Right cardiac atrium (tissue), 5 donors: ENCODE measurements at regions not wholly inside any gene's neighbourhood (a gene's known extent, or its start where the extent isn't known, plus 50 kb on each side); places are given as distances from the start of the nearest gene placed in this dataset.
A peak's percentile ranks its signal among the peaks of the same experiment; 100 is the strongest.

Source experiments
- ATAC-seq, 2 donors: fragments of 200-7000 bp; cut with Tn5 transposase; one replicate each; pipeline versions ENCODE4 v1.8.0 to v1.9.1; 2020; ENCODE audit warnings: moderate library complexity in 2 of 2, mild to moderate bottlenecking in 1 of 2
- DNase-seq, 3 donors: peaks; one replicate each; pipeline ENCODE4 v3.0.0-alpha.2; 2020
- H3K27ac ChIP-seq: one replicate; pipeline ENCODE4 v1.5.1; 2013; ENCODE audit warnings: mild to moderate bottlenecking, low read length, control low read depth, moderate library complexity
- H3K27me3 ChIP-seq: one replicate; pipeline ENCODE4 v1.6.1; 2013; ENCODE audit not compliant: control insufficient read depth, insufficient read depth
- H3K4me1 ChIP-seq: one replicate; pipeline ENCODE4 v1.6.1; 2013; ENCODE audit warnings: low read length; ENCODE audit not compliant: control insufficient read depth, insufficient read depth
- H3K4me3 ChIP-seq: one replicate; pipeline ENCODE4 v1.5.1; 2013; ENCODE audit warnings: low read length, control low read depth
- H3K9me3 ChIP-seq: one replicate; pipeline ENCODE4 v1.6.1; 2013; ENCODE audit warnings: low read length; ENCODE audit not compliant: control insufficient read depth
- WGBS: extraction: QIAGEN DNeasy Blood & Tissue Kit; methylation state at CpG from one replicate; pipeline ENCODE4 v1.1.7; 2013; 5-methylcytosine and 5-hydroxymethylcytosine counted together
- intact Hi-C, 4 donors: fragments of 100-400 bp; cut with DNase I; formaldehyde crosslinking; loops; one replicate each; pipeline versions ENCODE4 v1.11.0 to v1.14.0; 2022 to 2023
- donor health status: healthy with polysubstance abuse.
- donor health status: DM: no; HTN: yes; CAD: no.
- donor health status: DM: no; HTN: no; CAD: no.
- donor health status: DM: no; HTN: yes; CAD: no; lungs with severe emphysema.
- donor health status: DM: yes; HTN: yes; CAD: no.

GRCh38 chr2:187167491-187167890, 280.6 kb downstream of the CALCRL start:
- intact Hi-C loops, result no loop called here
- Histone ChIP-seq H3K9me3 (no peaks in the 10 kb centered on the region), H3K4me1 (no peaks in the 10 kb centered on the region), H3K4me3 (no peak overlapping the region), H3K27ac (no peak overlapping the region), H3K27me3 (no peaks in the 10 kb centered on the region)
- DNase-seq (no peak), ATAC-seq (no peak)
- 95% methylated on average over 4 of the region's 4 CpGs for WGBS

GRCh38 chr2:187165936-187166610, 282.0 kb downstream of the CALCRL start:
- intact Hi-C loops, result no loop called here

GRCh38 chr2:187158452-187158851, 289.6 kb downstream of the CALCRL start:
- Histone ChIP-seq H3K9me3 (no peaks in the 10 kb centered on the region), H3K27ac (no peak overlapping the region), H3K4me3 (no peak overlapping the region), H3K27me3 (no peaks in the 10 kb centered on the region), H3K4me1 (no peaks in the 10 kb centered on the region)
- no peak for DNase-seq
- peak in 1 of 2 donors; percentile 61 for ATAC-seq
- 60% methylated on average over 3 of the region's 3 CpGs for WGBS
- intact Hi-C loops, result no loop called here

More at GRCh38 chr2:187165936-187166610, 282.0 kb downstream of the CALCRL start:
- DNase-seq, result no peak
- Histone ChIP-seq H3K4me3 (no peak overlapping the region), H3K27ac (no peak overlapping the region), H3K9me3 (no peaks in the 10 kb centered on the region), H3K4me1 (no peaks in the 10 kb centered on the region), H3K27me3 (no peaks in the 10 kb centered on the region)
- 63% methylated on average over 1 of the region's 1 CpG for WGBS
- ATAC-seq, result no peak

- Histone ChIP-seq H3K4me3 (no peak overlapping the region), H3K27me3 (no peaks in the 10 kb centered on the region), H3K4me1 (no peaks in the 10 kb centered on the region), H3K27ac (no peak overlapping the region), H3K9me3 (no peaks in the 10 kb centered on the region)
- 97% methylated on average over 2 of the region's 2 CpGs for WGBS
- intact Hi-C loops, result no loop called here
- ATAC-seq, result no peak
- DNase-seq, result no peak
Measured at GRCh38 chr2:187157046-187157445, 291.0 kb downstream of the CALCRL start.

GRCh38 chr2:187155476-187155875, 292.6 kb downstream of the CALCRL start:
- no peaks in the 10 kb centered on the region for H3K9me3 ChIP-seq
- intact Hi-C loops, result no loop called here
- no peak for DNase-seq
- H3K27ac ChIP-seq, result no peak overlapping the region
- ATAC-seq, result no peak
- no peaks in the 10 kb centered on the region for H3K4me1 ChIP-seq
- no peak overlapping the region for H3K4me3 ChIP-seq
- WGBS, result 79% methylated on average over 1 of the region's 1 CpG
- H3K27me3 ChIP-seq, result no peaks in the 10 kb centered on the region

- 54% methylated on average over 3 of the region's 3 CpGs for WGBS
- ATAC-seq, result no peak
- no peak for DNase-seq
- no peaks in the 10 kb centered on the region for H3K4me1 ChIP-seq
- no peaks in the 10 kb centered on the region for H3K27me3 ChIP-seq
- intact Hi-C loops, result no loop called here
- H3K27ac ChIP-seq, result no peak overlapping the region
- H3K9me3 ChIP-seq, result no peaks in the 10 kb centered on the region
- H3K4me3 ChIP-seq, result no peak overlapping the region
Measured at GRCh38 chr2:187150670-187151069, 297.4 kb downstream of the CALCRL start.

- intact Hi-C loops, result no loop called here
- 70% methylated on average over 2 of the region's 2 CpGs for WGBS
- H3K4me3 ChIP-seq, result no peak overlapping the region
Measured at GRCh38 chr2:187148059-187148714, 299.2 kb upstream of the ZSWIM2 start.

GRCh38 chr2:187143537-187143936, 294.6 kb upstream of the ZSWIM2 start:
- Histone ChIP-seq H3K9me3 (no peaks in the 10 kb centered on the region), H3K27ac (no peak overlapping the region), H3K4me3 (no peak overlapping the region), H3K4me1 (no peaks in the 10 kb centered on the region), H3K27me3 (no peaks in the 10 kb centered on the region)
- 88% methylated on average over 3 of the region's 3 CpGs for WGBS
- DNase-seq (no peak), ATAC-seq (no peak)
- intact Hi-C loops, result no loop called here

More at GRCh38 chr2:187148059-187148714, 299.2 kb upstream of the ZSWIM2 start:
- no peaks in the 10 kb centered on the region for H3K27me3 ChIP-seq
- H3K9me3 ChIP-seq, result no peaks in the 10 kb centered on the region
- no peaks in the 10 kb centered on the region for H3K4me1 ChIP-seq
- no peak overlapping the region for H3K27ac ChIP-seq
- ATAC-seq (no peak), DNase-seq (no peak)

DNA sequence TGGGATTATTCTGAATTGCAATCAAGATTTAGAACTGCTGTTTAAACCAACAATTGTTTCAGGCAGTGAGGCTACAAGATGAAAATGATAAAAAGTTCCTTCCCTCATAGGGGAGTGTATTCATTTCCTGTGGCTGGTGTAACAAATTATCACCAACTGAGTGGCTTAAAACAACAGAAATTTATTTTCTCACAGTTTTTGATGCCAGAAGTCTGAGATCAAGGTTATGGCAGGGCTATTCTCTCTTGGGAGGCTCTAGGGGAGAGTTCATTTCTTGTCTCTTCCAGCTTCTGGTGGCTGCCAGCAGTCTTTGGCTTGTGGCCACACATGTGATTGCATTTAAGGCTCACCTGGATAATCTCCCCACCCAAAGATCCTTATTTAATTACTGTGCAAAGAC, 290.5 kb upstream of the ZSWIM2 start:
- no peaks in the 10 kb centered on the region for H3K4me1 ChIP-seq
- ATAC-seq, result peak; percentile 55 to 71
- no peaks in the 10 kb centered on the region for H3K9me3 ChIP-seq
- intact Hi-C loops, result loop anchor here in 1 of 4 donors (10.0 kb wide), 1 partner anchor 305 kb away; the partner anchor contains the start of gene CALCRL
- no peaks in the 10 kb centered on the region for H3K27me3 ChIP-seq
- no peak overlapping the region for H3K4me3 ChIP-seq
- H3K27ac ChIP-seq, result no peak overlapping the region
- peak; percentile 23 to 43 (median 41) for DNase-seq

DNA sequence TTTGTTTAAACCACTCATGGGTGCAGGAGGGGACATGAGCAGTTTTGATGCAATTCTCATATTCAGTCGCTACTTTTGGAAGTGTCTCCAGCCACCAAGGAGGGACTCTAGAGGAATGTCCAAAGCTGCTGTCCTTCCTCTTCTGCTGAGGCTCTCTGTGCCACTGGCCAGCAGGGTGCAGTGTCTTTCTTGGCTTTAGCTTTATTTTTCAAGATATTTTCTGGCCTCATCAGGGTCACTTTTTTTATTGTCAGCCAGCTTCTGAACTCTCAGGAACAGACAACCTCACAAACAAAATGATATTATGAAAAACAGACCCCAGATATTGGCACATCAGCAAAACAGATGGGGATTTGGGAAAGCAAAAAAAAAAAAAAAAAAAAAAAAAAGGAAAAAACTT, 289.3 kb upstream of the ZSWIM2 start:
- Histone ChIP-seq H3K9me3 (no peaks in the 10 kb centered on the region), H3K27ac (no peak overlapping the region), H3K4me3 (no peak overlapping the region), H3K4me1 (no peaks in the 10 kb centered on the region), H3K27me3 (no peaks in the 10 kb centered on the region)
- intact Hi-C loops, result loop anchor here in 1 of 4 donors (10.0 kb wide), 1 partner anchor 307 kb away; the partner anchor contains the start of gene CALCRL
- 24% methylated on average over 1 of the region's 1 CpG for WGBS
- ATAC-seq, result peak; percentile 73 to 86
- DNase-seq, result peak; percentile 42 to 80 (median 60)

DNA sequence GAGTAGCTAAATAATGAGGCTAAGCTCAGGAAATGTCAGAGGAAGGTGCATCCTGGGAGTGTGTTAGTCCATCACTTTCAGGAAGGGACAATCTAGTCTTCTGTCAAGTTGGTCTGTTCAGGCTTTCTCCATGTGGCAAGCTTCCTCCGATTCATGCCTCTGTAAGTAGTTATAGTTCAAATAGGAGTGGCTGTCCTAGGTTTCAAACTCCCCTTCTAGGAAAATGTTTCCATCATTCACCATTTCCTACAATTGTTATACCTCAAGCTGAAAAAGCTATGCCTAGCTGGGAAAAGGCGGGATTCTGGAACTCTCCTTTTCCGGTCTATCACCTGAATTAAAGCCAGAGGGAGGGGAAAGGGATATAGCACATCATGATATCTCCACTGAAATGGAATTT, 287.7 kb upstream of the ZSWIM2 start:
- WGBS, result 66% methylated on average over 3 of the region's 3 CpGs
- DNase-seq, result no peak

More for the DNA sequence above, 287.7 kb upstream of the ZSWIM2 start:
- Histone ChIP-seq H3K4me3 (no peak overlapping the region), H3K4me1 (no peaks in the 10 kb centered on the region), H3K9me3 (no peaks in the 10 kb centered on the region), H3K27ac (no peak overlapping the region), H3K27me3 (no peaks in the 10 kb centered on the region)
- intact Hi-C loops, result loop anchor here in 1 of 4 donors (10.0 kb wide), 1 partner anchor 308 kb away; the partner anchor contains the start of gene CALCRL
- ATAC-seq, result peak; percentile 90 to 97
